EH (cell line): ENCODE measurements at regions not wholly inside any gene's neighbourhood (a gene's known extent, or its start where the extent isn't known, plus 50 kb on each side); places are given as distances from the start of the nearest gene placed in this dataset.
"Not testable (repeated sequence)": the region's sequence is repeated elsewhere in the genome, so short reads cannot be mapped to it uniquely, and the experiment has no call there.

ENCODE experiments used
- DNase-seq: peaks from one replicate; pipeline ENCODE4 v3.0.0-alpha.2; 2015; ENCODE audit warnings: low read depth

GRCh38 chr6:103326760-103327757 lies 1532.7 kb downstream of the HACE1 start:
- no peak for DNase-seq

- no peak for DNase-seq
Observed at GRCh38 chr6:103313432-103313831, 1546.3 kb downstream of the HACE1 start.

- not testable (repeated sequence) for DNase-seq
Observed at GRCh38 chr6:103294376-103294775, 1565.3 kb downstream of the HACE1 start.

- DNase-seq: no peak
Observed at GRCh38 chr6:103284835-103285234, 1574.9 kb downstream of the HACE1 start.

- no peak for DNase-seq
Observed at GRCh38 chr6:103280417-103280816, 1579.3 kb downstream of the HACE1 start.

GRCh38 chr6:103277936-103278335 lies 1581.8 kb downstream of the HACE1 start:
- DNase-seq: no peak

- no peak for DNase-seq
Observed at GRCh38 chr6:103273048-103273447, 1586.7 kb downstream of the HACE1 start.

GRCh38 chr6:103269581-103269980 lies 1590.1 kb downstream of the HACE1 start:
- DNase-seq: no peak

- no peak for DNase-seq
Observed at GRCh38 chr6:103268335-103268734, 1591.4 kb downstream of the HACE1 start.

GRCh38 chr6:103264020-103264419 lies 1595.7 kb downstream of the HACE1 start:
- DNase-seq: no peak

GRCh38 chr6:103255132-103255531 lies 1604.6 kb downstream of the HACE1 start:
- no peak for DNase-seq

- no peak for DNase-seq
Observed at GRCh38 chr6:103236923-103237322, 1622.8 kb downstream of the HACE1 start.

- no peak for DNase-seq
Observed at GRCh38 chr6:103231181-103231580, 1628.5 kb downstream of the HACE1 start.

- no peak for DNase-seq
Observed at GRCh38 chr6:103215847-103216246, 1643.9 kb downstream of the HACE1 start.

- DNase-seq: no peak
Observed at GRCh38 chr6:103210686-103211085, 1649.0 kb downstream of the HACE1 start.

GRCh38 chr6:103198386-103198785 lies 1661.3 kb downstream of the HACE1 start:
- DNase-seq: no peak

- DNase-seq: no peak
Observed at GRCh38 chr6:103193413-103193812, 1666.3 kb downstream of the HACE1 start.

GRCh38 chr6:103191391-103192093 lies 1668.2 kb downstream of the HACE1 start:
- DNase-seq: no peak

- DNase-seq: no peak
Observed at GRCh38 chr6:103184776-103185175, 1674.9 kb downstream of the HACE1 start.

GRCh38 chr6:103183831-103184411 lies 1675.8 kb downstream of the HACE1 start:
- no peak for DNase-seq

GRCh38 chr6:103178193-103178592 lies 1681.5 kb downstream of the HACE1 start:
- no peak for DNase-seq

- no peak for DNase-seq
Observed at GRCh38 chr6:103177791-103178190, 1681.9 kb downstream of the HACE1 start.

GRCh38 chr6:103175056-103175455 lies 1684.7 kb downstream of the HACE1 start:
- no peak for DNase-seq
